Ammon's horn (tissue), 1 donor: ENCODE measurements at regions not wholly inside any gene's neighbourhood (a gene's known extent, or its start where the extent isn't known, plus 50 kb on each side); places are given as distances from the start of the nearest gene placed in this dataset.

Experiments
- DNase-seq: peaks from one replicate; pipeline ENCODE4 v3.0.0-alpha.2; 2016; ENCODE audit warnings: low spot score

GRCh38 chr4:156496797-156497196 lies 474.8 kb downstream of the PDGFC start:
- DNase-seq: no peak

GRCh38 chr4:156495836-156496235 lies 475.8 kb downstream of the PDGFC start:
- no peak for DNase-seq

GRCh38 chr4:156495091-156495490 lies 476.5 kb downstream of the PDGFC start:
- peak; percentile 6 for DNase-seq

GRCh38 chr4:156493858-156494257 lies 477.7 kb downstream of the PDGFC start:
- no peak for DNase-seq

- no peak for DNase-seq
These were observed 484.5 kb downstream of the PDGFC start for GRCh38 chr4:156487107-156487506.

- no peak for DNase-seq
These were observed 489.8 kb downstream of the PDGFC start for GRCh38 chr4:156481845-156482244.

GRCh38 chr4:156477636-156478035 lies 494.0 kb downstream of the PDGFC start:
- no peak for DNase-seq

- no peak for DNase-seq
These were observed 495.2 kb downstream of the PDGFC start for GRCh38 chr4:156476359-156476758.

- peak; percentile 20 for DNase-seq
These were observed 496.3 kb downstream of the PDGFC start for GRCh38 chr4:156475322-156475721.

- no peak for DNase-seq
These were observed 498.4 kb downstream of the PDGFC start for GRCh38 chr4:156473151-156473550.

GRCh38 chr4:156472624-156473023 lies 499.0 kb downstream of the PDGFC start:
- DNase-seq: no peak

GRCh38 chr4:156459584-156459983 lies 505.9 kb upstream of the CTSO start:
- DNase-seq: no peak

GRCh38 chr4:156456830-156457229 lies 503.2 kb upstream of the CTSO start:
- no peak for DNase-seq

GRCh38 chr4:156443488-156443887 lies 489.8 kb upstream of the CTSO start:
- DNase-seq: no peak

GRCh38 chr4:156442912-156443311 lies 489.2 kb upstream of the CTSO start:
- DNase-seq: no peak

GRCh38 chr4:156439576-156440200 lies 486.0 kb upstream of the CTSO start:
- no peak for DNase-seq

- DNase-seq: no peak
These were observed 484.0 kb upstream of the CTSO start for GRCh38 chr4:156437666-156438065.

GRCh38 chr4:156422576-156422975 lies 468.9 kb upstream of the CTSO start:
- no peak for DNase-seq

GRCh38 chr4:156420623-156421022 lies 467.0 kb upstream of the CTSO start:
- no peak for DNase-seq

GRCh38 chr4:156419080-156419685 lies 465.5 kb upstream of the CTSO start:
- DNase-seq: no peak

GRCh38 chr4:156414406-156414805 lies 460.7 kb upstream of the CTSO start:
- DNase-seq: no peak

GRCh38 chr4:156413239-156414135 lies 459.8 kb upstream of the CTSO start:
- no peak for DNase-seq

GRCh38 chr4:156411531-156411930 lies 457.9 kb upstream of the CTSO start:
- no peak for DNase-seq
